HG02763 (cell line): ENCODE measurements at regions not wholly inside any gene's neighbourhood (a gene's known extent, or its start where the extent isn't known, plus 50 kb on each side); places are given as distances from the start of the nearest gene placed in this dataset.

ENCODE experiments used
- ATAC-seq: cut with Tn5 transposase; IDR thresholded peaks from one replicate; pipeline ENCODE4 v1.9.1; 2021; ENCODE audit warnings: mild to moderate bottlenecking, moderate library complexity; ENCODE audit not compliant: unreplicated experiment

- no peak for ATAC-seq
These were observed 523.9 kb downstream of the SLC4A3 start for GRCh38 chr2:220151341-220151740.

GRCh38 chr2:220152281-220152935, 525.0 kb downstream of the SLC4A3 start:
- no peak for ATAC-seq

GRCh38 chr2:220153118-220153517, 525.7 kb downstream of the SLC4A3 start:
- ATAC-seq, result no peak

GRCh38 chr2:220154304-220154703, 526.9 kb downstream of the SLC4A3 start:
- no peak for ATAC-seq

- no peak for ATAC-seq
These were observed 529.9 kb downstream of the SLC4A3 start for GRCh38 chr2:220157312-220157711.

GRCh38 chr2:220159738-220160137, 532.3 kb downstream of the SLC4A3 start:
- ATAC-seq, result no peak

GRCh38 chr2:220162320-220162719, 534.9 kb downstream of the SLC4A3 start:
- ATAC-seq, result no peak

- no peak for ATAC-seq
These were observed 536.1 kb downstream of the SLC4A3 start for GRCh38 chr2:220163486-220163885.

GRCh38 chr2:220165401-220165800, 538.0 kb downstream of the SLC4A3 start:
- no peak for ATAC-seq

GRCh38 chr2:220166616-220167015, 539.2 kb downstream of the SLC4A3 start:
- ATAC-seq, result no peak

- ATAC-seq, result no peak
These were observed 540.5 kb downstream of the SLC4A3 start for GRCh38 chr2:220167956-220168355.

GRCh38 chr2:220168891-220169546, 541.6 kb downstream of the SLC4A3 start:
- ATAC-seq, result no peak

- ATAC-seq, result no peak
These were observed 547.4 kb downstream of the SLC4A3 start for GRCh38 chr2:220174826-220175225.

GRCh38 chr2:220175967-220176366, 548.5 kb downstream of the SLC4A3 start:
- no peak for ATAC-seq

- ATAC-seq, result no peak
These were observed 551.7 kb downstream of the SLC4A3 start for GRCh38 chr2:220178991-220179695.

GRCh38 chr2:220181165-220181564, 553.7 kb downstream of the SLC4A3 start:
- ATAC-seq, result no peak

- ATAC-seq, result no peak
These were observed 555.4 kb downstream of the SLC4A3 start for GRCh38 chr2:220182790-220183189.

- ATAC-seq, result no peak
These were observed 558.4 kb downstream of the SLC4A3 start for GRCh38 chr2:220185766-220186305.

GRCh38 chr2:220188031-220188430, 560.6 kb downstream of the SLC4A3 start:
- no peak for ATAC-seq

- ATAC-seq, result no peak
These were observed 563.6 kb downstream of the SLC4A3 start for GRCh38 chr2:220191031-220191430.

- no peak for ATAC-seq
These were observed 564.3 kb downstream of the SLC4A3 start for GRCh38 chr2:220191737-220192136.
